Neuronal stem cell (in vitro differentiated cells): ENCODE measurements at regions not wholly inside any gene's neighbourhood (a gene's known extent, or its start where the extent isn't known, plus 50 kb on each side); places are given as distances from the start of the nearest gene placed in this dataset.

Experiments
- DNase-seq: peaks from one replicate; pipeline ENCODE4 v3.0.0-alpha.2; 2013; ENCODE audit warnings: low spot score
- H2AFZ ChIP-seq: one replicate; pipeline ENCODE4 v1.6.1; 2013; ENCODE audit warnings: mild to moderate bottlenecking, low read length, inconsistent platforms
- H2AK5ac ChIP-seq: 2 replicates; pipeline ENCODE4 v1.6.1; 2013; ENCODE audit warnings: low read depth, mild to moderate bottlenecking, inconsistent platforms, low read length, moderate library complexity, mixed read lengths
- H2BK120ac ChIP-seq: 2 replicates; pipeline ENCODE4 v1.6.1; 2013; ENCODE audit warnings: low read depth, mild to moderate bottlenecking, inconsistent platforms, low read length, moderate library complexity, mixed read lengths
- H2BK12ac ChIP-seq: one replicate; pipeline ENCODE4 v1.6.1; 2013; ENCODE audit warnings: low read length, inconsistent platforms
- H2BK15ac ChIP-seq: 2 replicates; pipeline ENCODE4 v1.6.1; 2013; ENCODE audit warnings: mild to moderate bottlenecking, low read length, inconsistent platforms, mixed read lengths
- H2BK5ac ChIP-seq: one replicate; pipeline ENCODE4 v1.6.1; 2013; ENCODE audit warnings: inconsistent platforms, mild to moderate bottlenecking, low read length, moderate library complexity
- H3K14ac ChIP-seq: one replicate; pipeline ENCODE4 v1.6.1; 2013; ENCODE audit warnings: low read length, inconsistent platforms
- H3K18ac ChIP-seq: 2 replicates; pipeline ENCODE4 v1.6.1; 2013; ENCODE audit warnings: low read length, inconsistent platforms
- H3K23ac ChIP-seq: 2 replicates; pipeline ENCODE4 v1.6.1; 2013; ENCODE audit warnings: low read depth, mild to moderate bottlenecking, mixed read lengths, low read length, inconsistent platforms; ENCODE audit not compliant: poor library complexity
- H3K27ac ChIP-seq: replicated peaks from 3 replicates; pipeline ENCODE4 v1.5.1; 2013; ENCODE audit warnings: low read length, inconsistent platforms
- H3K27me3 ChIP-seq, 3 experiments: 2 replicates each; pipeline ENCODE4 v1.6.1; 2013; ENCODE audit warnings: low read length in 3 of 3, mild to moderate bottlenecking in 2 of 3, inconsistent platforms in 1 of 3, low read depth in 1 of 3, mixed read lengths in 1 of 3, moderate library complexity in 1 of 3; ENCODE audit not compliant: control insufficient read depth in 3 of 3, insufficient read depth in 3 of 3
- H3K36me3 ChIP-seq, 2 donors: replicated peaks in 1 of 2; 2 replicates each; pipeline ENCODE4 v1.6.1; 2013; ENCODE audit warnings: low read length in 2 of 2; ENCODE audit not compliant: control insufficient read depth in 2 of 2, insufficient read depth in 2 of 2
- H3K4ac ChIP-seq: 2 replicates; pipeline ENCODE4 v1.6.1; 2013; ENCODE audit warnings: inconsistent platforms, mild to moderate bottlenecking, low read length, moderate library complexity
- H3K4me1 ChIP-seq, 2 donors: 1 replicate in 1 of 2; 2 replicates in 1 of 2; pipeline ENCODE4 v1.6.1; 2013; ENCODE audit warnings: low read length in 2 of 2, low read depth in 1 of 2; ENCODE audit not compliant: control insufficient read depth in 2 of 2, insufficient read depth in 1 of 2
- H3K4me2 ChIP-seq: one replicate; pipeline ENCODE4 v1.6.1; 2013; ENCODE audit warnings: mild to moderate bottlenecking, low read length, inconsistent platforms; ENCODE audit not compliant: insufficient read depth, poor library complexity, severe bottlenecking
- H3K4me3 ChIP-seq, 2 donors: 2 replicates each; pipeline ENCODE4 v1.5.1; 2013; ENCODE audit warnings: low read length in 2 of 2, mild to moderate bottlenecking in 2 of 2, inconsistent platforms in 1 of 2, moderate library complexity in 1 of 2
- H3K79me1 ChIP-seq: one replicate; pipeline ENCODE4 v1.6.1; 2013; ENCODE audit warnings: low read depth, mild to moderate bottlenecking, inconsistent platforms, low read length, moderate library complexity
- H3K9ac ChIP-seq: one replicate; pipeline ENCODE4 v1.6.1; 2013; ENCODE audit warnings: mild to moderate bottlenecking, low read depth, low read length, inconsistent platforms; ENCODE audit not compliant: poor library complexity
- H3K9me3 ChIP-seq, 2 donors: replicated peaks in 1 of 2; 2 replicates each; pipeline versions ENCODE3 to v1.6.1; 2013; ENCODE audit warnings: low read length in 2 of 2, mild to moderate bottlenecking in 2 of 2, inconsistent platforms in 1 of 2, low read depth in 1 of 2, mixed read lengths in 1 of 2, moderate library complexity in 1 of 2; ENCODE audit not compliant: control insufficient read depth in 2 of 2, insufficient read depth in 1 of 2
- H4K8ac ChIP-seq: one replicate; pipeline ENCODE4 v1.6.1; 2013; ENCODE audit warnings: low read depth, mild to moderate bottlenecking, inconsistent platforms, low read length, moderate library complexity
- H4K91ac ChIP-seq: one replicate; pipeline ENCODE4 v1.6.1; 2013; ENCODE audit warnings: low read length, low read depth, mild to moderate bottlenecking, inconsistent platforms; ENCODE audit not compliant: poor library complexity
- WGBS, 2 donors: extraction: QIAGEN DNeasy Blood & Tissue Kit; methylation state at CpG; one replicate each; pipeline ENCODE4 v1.1.7; 2013; ENCODE audit warnings: missing lambda C conversion rate in 2 of 2, mixed read lengths in 1 of 2; ENCODE audit not compliant: insufficient read length in 2 of 2, insufficient replicate concordance in 1 of 2; ENCODE audit errors: extremely low coverage in 2 of 2; 5-methylcytosine and 5-hydroxymethylcytosine counted together

GRCh38 chr13:61760102-61760501, 344.5 kb upstream of the PCDH20 start:
- Histone ChIP-seq H3K27me3 (no peaks in the 10 kb centered on the region), H3K36me3 (no peaks in the 10 kb centered on the region), H3K4ac (no peak overlapping the region), H2BK120ac (no peak overlapping the region), H3K23ac (no peak overlapping the region), H2BK15ac (no peak overlapping the region), H2BK12ac (no peak overlapping the region), H2AFZ (no peak overlapping the region), H3K9ac (no peak overlapping the region), H4K8ac (no peak overlapping the region), H2BK5ac (no peak overlapping the region), H3K18ac (no peak overlapping the region), H2AK5ac (no peak overlapping the region), H3K79me1 (no peaks in the 10 kb centered on the region), H3K9me3 (no peaks in the 10 kb centered on the region), H3K4me3 (no peak overlapping the region), H3K14ac (no peak overlapping the region), H3K4me1 (no peaks in the 10 kb centered on the region), H4K91ac (no peak overlapping the region), H3K27ac (no peak overlapping the region), H3K4me2 (no peak overlapping the region)
- WGBS, 2 donors = no CpG with 5 or more reads among the region's 3 CpGs
- DNase-seq = no peak

GRCh38 chr13:61756031-61756430, 340.4 kb upstream of the PCDH20 start:
- H2BK5ac ChIP-seq = no peak overlapping the region
- no peaks in the 10 kb centered on the region for H3K9me3 ChIP-seq
- no peak for DNase-seq
- no peak overlapping the region for H3K27ac ChIP-seq
- H2BK15ac ChIP-seq = no peak overlapping the region
- H4K91ac ChIP-seq = no peak overlapping the region
- no peak overlapping the region for H2AK5ac ChIP-seq
- H3K4me1 ChIP-seq = no peaks in the 10 kb centered on the region
- no peak overlapping the region for H2BK12ac ChIP-seq
- no CpG with 5 or more reads among the region's 1 CpG for WGBS, 2 donors
- H3K27me3 ChIP-seq = no peaks in the 10 kb centered on the region
- no peak overlapping the region for H2BK120ac ChIP-seq
- no peak overlapping the region for H2AFZ ChIP-seq
- no peak overlapping the region for H3K18ac ChIP-seq
- H3K36me3 ChIP-seq = no peaks in the 10 kb centered on the region
- no peak overlapping the region for H3K4ac ChIP-seq
- no peak overlapping the region for H3K4me2 ChIP-seq
- no peak overlapping the region for H3K14ac ChIP-seq
- no peak overlapping the region for H3K23ac ChIP-seq
- no peak overlapping the region for H3K9ac ChIP-seq
- no peak overlapping the region for H4K8ac ChIP-seq
- no peaks in the 10 kb centered on the region for H3K79me1 ChIP-seq
- no peak overlapping the region for H3K4me3 ChIP-seq

DNA sequence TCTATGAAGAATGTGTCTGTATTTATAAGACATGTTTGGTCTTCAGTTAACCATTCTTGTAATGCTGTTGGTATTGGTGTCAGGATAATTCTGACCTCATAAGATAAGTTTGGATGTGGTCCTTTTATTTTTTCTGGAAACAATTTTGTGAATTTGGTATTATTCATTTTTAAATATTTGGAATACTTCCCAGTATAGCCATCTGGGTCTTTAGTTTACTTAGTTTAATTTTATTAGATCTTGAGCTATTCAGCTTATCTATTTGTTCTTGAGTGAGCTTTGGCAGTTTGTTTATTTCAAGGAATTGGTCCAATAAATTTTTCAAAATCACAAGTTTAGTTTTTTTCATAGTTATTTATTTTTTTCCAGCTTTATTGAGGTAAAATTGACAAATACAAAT, 335.4 kb upstream of the PCDH20 start:
- H2BK15ac ChIP-seq = no peak overlapping the region
- H3K4me3 ChIP-seq = no peak overlapping the region
- no peaks in the 10 kb centered on the region for H3K9me3 ChIP-seq
- no peak overlapping the region for H3K23ac ChIP-seq
- H4K91ac ChIP-seq = no peak overlapping the region
- H3K4me1 ChIP-seq = no peaks in the 10 kb centered on the region
- no peak overlapping the region for H3K14ac ChIP-seq
- H3K27me3 ChIP-seq = no peaks in the 10 kb centered on the region
- H3K36me3 ChIP-seq = no peaks in the 10 kb centered on the region
- H3K18ac ChIP-seq = no peak overlapping the region
- no peak overlapping the region for H2BK120ac ChIP-seq
- no peak overlapping the region for H3K9ac ChIP-seq
- H2AFZ ChIP-seq = no peak overlapping the region
- H3K4me2 ChIP-seq = no peak overlapping the region
- H4K8ac ChIP-seq = no peak overlapping the region
- H2BK12ac ChIP-seq = no peak overlapping the region
- no peak overlapping the region for H2AK5ac ChIP-seq
- H3K79me1 ChIP-seq = no peaks in the 10 kb centered on the region
- no peak for DNase-seq
- no peak overlapping the region for H2BK5ac ChIP-seq
- no peak overlapping the region for H3K4ac ChIP-seq
- no peak overlapping the region for H3K27ac ChIP-seq

GRCh38 chr13:61738236-61738750, 322.6 kb upstream of the PCDH20 start:
- H3K9me3 ChIP-seq = no peaks in the 10 kb centered on the region
- DNase-seq = no peak
- no peak overlapping the region for H3K4me3 ChIP-seq
- no peak overlapping the region for H2BK15ac ChIP-seq
- H2BK12ac ChIP-seq = no peak overlapping the region
- no peaks in the 10 kb centered on the region for H3K27me3 ChIP-seq
- H4K8ac ChIP-seq = no peak overlapping the region
- H4K91ac ChIP-seq = no peak overlapping the region
- H3K9ac ChIP-seq = no peak overlapping the region
- H3K79me1 ChIP-seq = no peaks in the 10 kb centered on the region
- H3K27ac ChIP-seq = no peak overlapping the region
- no peak overlapping the region for H3K14ac ChIP-seq
- H2AK5ac ChIP-seq = no peak overlapping the region
- no CpG with 5 or more reads among the region's 2 CpGs for WGBS, 2 donors
- H3K4ac ChIP-seq = no peak overlapping the region
- H3K23ac ChIP-seq = no peak overlapping the region
- H3K4me2 ChIP-seq = no peak overlapping the region
- H2BK5ac ChIP-seq = no peak overlapping the region
- H3K4me1 ChIP-seq = no peaks in the 10 kb centered on the region
- H3K18ac ChIP-seq = no peak overlapping the region
- no peaks in the 10 kb centered on the region for H3K36me3 ChIP-seq
- no peak overlapping the region for H2AFZ ChIP-seq
- H2BK120ac ChIP-seq = no peak overlapping the region
